A673 (cell line): ENCODE measurements at regions not wholly inside any gene's neighbourhood (a gene's known extent, or its start where the extent isn't known, plus 50 kb on each side); places are given as distances from the start of the nearest gene placed in this dataset.

Source experiments
- EZH2 ChIP-seq: fragments of 200-600 bp; sonication (generic); IDR thresholded peaks from 2 replicates; pipeline ENCODE4 v1.6.1; 2017; ENCODE audit warnings: borderline replicate concordance, low read depth, mild to moderate bottlenecking, mixed read lengths, antibody characterized with exemption, low read length; ENCODE audit not compliant: poor library complexity, severe bottlenecking
- TF ChIP-seq, protein P1 (sequence below): fragments of 300-800, 200-600 bp; sonication (generic); conservative IDR thresholded peaks from 2 replicates; pipeline ENCODE4 v1.5.1; 2017; ENCODE audit warnings: low read depth, mild to moderate bottlenecking, antibody characterized with exemption, low read length, moderate library complexity, mixed read lengths

DNA sequence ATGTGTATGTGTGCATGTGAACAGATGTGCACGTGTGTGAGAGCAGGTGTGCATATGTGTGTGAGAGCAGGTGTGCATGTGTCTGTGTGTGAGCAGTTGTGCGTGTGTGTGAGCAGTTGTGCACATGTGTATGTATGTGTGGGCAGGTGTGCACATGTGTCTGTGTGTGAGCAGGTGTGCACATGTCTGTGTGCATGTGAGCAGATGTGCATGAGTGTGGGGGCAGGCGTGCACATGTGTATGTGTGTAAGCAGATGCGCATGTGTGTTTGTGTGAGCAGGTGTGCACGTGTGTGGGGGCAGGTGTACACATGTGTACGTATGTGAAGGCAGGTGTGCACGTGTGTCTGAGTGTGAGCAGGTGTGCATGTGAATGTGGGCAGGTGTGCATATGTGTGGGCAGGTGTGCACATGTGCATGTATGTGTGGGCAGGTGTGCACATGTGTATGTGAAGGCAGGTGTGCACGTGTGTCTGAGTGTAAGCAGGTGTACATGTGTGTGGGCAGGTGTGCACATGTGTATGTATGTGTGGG is 66.5 kb upstream of the LRPAP1 start:
- TF ChIP-seq, protein P1, sequence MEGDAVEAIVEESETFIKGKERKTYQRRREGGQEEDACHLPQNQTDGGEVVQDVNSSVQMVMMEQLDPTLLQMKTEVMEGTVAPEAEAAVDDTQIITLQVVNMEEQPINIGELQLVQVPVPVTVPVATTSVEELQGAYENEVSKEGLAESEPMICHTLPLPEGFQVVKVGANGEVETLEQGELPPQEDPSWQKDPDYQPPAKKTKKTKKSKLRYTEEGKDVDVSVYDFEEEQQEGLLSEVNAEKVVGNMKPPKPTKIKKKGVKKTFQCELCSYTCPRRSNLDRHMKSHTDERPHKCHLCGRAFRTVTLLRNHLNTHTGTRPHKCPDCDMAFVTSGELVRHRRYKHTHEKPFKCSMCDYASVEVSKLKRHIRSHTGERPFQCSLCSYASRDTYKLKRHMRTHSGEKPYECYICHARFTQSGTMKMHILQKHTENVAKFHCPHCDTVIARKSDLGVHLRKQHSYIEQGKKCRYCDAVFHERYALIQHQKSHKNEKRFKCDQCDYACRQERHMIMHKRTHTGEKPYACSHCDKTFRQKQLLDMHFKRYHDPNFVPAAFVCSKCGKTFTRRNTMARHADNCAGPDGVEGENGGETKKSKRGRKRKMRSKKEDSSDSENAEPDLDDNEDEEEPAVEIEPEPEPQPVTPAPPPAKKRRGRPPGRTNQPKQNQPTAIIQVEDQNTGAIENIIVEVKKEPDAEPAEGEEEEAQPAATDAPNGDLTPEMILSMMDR: no peak
- no peak for TF ChIP-seq EZH2
